Vagina (tissue), 2 donors: ENCODE measurements at regions not wholly inside any gene's neighbourhood (a gene's known extent, or its start where the extent isn't known, plus 50 kb on each side); places are given as distances from the start of the nearest gene placed in this dataset.

Experiments used
- POLR2A ChIP-seq, 2 donors: fragments of 450-650 bp; IDR thresholded peaks; one replicate each; pipeline ENCODE4 v1.6.1; 2017; ENCODE audit warnings: antibody characterized with exemption in 2 of 2, mild to moderate bottlenecking in 2 of 2, moderate library complexity in 2 of 2
- TF ChIP-seq, protein P1 (sequence below), 3 experiments: fragments of 450-650 bp in 2 of 3; fragments of 200-600 bp in 1 of 3; sonication (generic) in 1 of 3; IDR thresholded peaks; one replicate each; pipeline ENCODE4 v1.5.1; 2017 to 2019; ENCODE audit warnings: antibody characterized with exemption in 3 of 3, mild to moderate bottlenecking in 2 of 3, moderate library complexity in 2 of 3

DNA sequence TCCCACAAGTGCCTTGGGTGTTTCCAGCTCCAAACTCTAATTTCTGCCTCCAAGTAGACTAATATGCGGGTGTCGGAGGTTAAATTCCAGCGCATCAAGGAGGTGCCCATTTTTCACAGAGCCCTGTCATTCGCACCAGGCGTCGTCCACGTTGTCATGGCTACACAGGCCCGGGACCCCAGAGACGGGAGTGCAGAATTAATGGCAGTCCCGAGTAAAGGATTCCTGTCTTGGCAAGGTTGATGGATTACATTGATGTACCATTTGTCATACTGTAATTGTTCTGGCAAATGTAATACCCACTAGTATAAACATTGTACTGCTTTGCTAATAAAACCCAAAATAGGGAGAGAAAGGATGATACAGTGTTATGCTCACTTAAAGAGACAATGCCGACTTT, 222.9 kb upstream of the MYL2 start:
- TF ChIP-seq, protein P1, sequence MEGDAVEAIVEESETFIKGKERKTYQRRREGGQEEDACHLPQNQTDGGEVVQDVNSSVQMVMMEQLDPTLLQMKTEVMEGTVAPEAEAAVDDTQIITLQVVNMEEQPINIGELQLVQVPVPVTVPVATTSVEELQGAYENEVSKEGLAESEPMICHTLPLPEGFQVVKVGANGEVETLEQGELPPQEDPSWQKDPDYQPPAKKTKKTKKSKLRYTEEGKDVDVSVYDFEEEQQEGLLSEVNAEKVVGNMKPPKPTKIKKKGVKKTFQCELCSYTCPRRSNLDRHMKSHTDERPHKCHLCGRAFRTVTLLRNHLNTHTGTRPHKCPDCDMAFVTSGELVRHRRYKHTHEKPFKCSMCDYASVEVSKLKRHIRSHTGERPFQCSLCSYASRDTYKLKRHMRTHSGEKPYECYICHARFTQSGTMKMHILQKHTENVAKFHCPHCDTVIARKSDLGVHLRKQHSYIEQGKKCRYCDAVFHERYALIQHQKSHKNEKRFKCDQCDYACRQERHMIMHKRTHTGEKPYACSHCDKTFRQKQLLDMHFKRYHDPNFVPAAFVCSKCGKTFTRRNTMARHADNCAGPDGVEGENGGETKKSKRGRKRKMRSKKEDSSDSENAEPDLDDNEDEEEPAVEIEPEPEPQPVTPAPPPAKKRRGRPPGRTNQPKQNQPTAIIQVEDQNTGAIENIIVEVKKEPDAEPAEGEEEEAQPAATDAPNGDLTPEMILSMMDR (IDR thresholded peaks at IDR 0.05), result no peak
- TF ChIP-seq POLR2A (IDR thresholded peaks at IDR 0.05), result no peak
